ENCODE measurements at regions not wholly inside any gene's neighbourhood (a gene's known extent, or its start where the extent isn't known, plus 50 kb on each side); places are given as distances from the start of the nearest gene placed in this dataset.

DNA sequence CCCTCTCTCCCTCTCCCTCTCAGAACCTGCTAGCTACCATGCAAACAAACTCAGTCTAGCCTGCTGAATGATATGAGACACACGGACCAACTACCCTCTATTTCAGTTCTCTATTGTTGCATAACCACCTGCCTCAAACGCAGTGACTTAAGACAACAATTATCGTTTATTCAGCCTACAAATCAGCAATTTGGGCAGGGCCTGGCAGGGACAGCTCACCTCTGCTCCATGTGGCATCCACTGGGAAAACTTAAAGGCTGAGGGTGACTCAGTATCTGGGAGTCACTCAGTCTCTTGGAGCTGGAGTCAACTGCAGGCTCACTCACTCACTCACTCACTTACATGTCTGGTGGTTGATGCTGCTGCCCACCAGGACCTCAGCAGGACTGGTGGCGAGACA lies 121.3 kb downstream of the SEC16B start:
- TF ChIP-seq, protein P1, sequence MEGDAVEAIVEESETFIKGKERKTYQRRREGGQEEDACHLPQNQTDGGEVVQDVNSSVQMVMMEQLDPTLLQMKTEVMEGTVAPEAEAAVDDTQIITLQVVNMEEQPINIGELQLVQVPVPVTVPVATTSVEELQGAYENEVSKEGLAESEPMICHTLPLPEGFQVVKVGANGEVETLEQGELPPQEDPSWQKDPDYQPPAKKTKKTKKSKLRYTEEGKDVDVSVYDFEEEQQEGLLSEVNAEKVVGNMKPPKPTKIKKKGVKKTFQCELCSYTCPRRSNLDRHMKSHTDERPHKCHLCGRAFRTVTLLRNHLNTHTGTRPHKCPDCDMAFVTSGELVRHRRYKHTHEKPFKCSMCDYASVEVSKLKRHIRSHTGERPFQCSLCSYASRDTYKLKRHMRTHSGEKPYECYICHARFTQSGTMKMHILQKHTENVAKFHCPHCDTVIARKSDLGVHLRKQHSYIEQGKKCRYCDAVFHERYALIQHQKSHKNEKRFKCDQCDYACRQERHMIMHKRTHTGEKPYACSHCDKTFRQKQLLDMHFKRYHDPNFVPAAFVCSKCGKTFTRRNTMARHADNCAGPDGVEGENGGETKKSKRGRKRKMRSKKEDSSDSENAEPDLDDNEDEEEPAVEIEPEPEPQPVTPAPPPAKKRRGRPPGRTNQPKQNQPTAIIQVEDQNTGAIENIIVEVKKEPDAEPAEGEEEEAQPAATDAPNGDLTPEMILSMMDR (IDR thresholded peaks at IDR 0.05; ENCODE audit: low read depth, low read length, missing input control) = no peak
- TF ChIP-seq YY1 (IDR thresholded peaks at IDR 0.05) (no peak), RAD21 (IDR thresholded peaks at IDR 0.05) (no peak), RXRA (IDR thresholded peaks at IDR 0.05) (no peak), TAF1 (conservative IDR thresholded peaks at IDR 0.05) (no peak), HNF4A (conservative IDR thresholded peaks at IDR 0.05) (no peak), SP1 (IDR thresholded peaks at IDR 0.05) (no peak)
- TF ChIP-seq, protein P2, sequence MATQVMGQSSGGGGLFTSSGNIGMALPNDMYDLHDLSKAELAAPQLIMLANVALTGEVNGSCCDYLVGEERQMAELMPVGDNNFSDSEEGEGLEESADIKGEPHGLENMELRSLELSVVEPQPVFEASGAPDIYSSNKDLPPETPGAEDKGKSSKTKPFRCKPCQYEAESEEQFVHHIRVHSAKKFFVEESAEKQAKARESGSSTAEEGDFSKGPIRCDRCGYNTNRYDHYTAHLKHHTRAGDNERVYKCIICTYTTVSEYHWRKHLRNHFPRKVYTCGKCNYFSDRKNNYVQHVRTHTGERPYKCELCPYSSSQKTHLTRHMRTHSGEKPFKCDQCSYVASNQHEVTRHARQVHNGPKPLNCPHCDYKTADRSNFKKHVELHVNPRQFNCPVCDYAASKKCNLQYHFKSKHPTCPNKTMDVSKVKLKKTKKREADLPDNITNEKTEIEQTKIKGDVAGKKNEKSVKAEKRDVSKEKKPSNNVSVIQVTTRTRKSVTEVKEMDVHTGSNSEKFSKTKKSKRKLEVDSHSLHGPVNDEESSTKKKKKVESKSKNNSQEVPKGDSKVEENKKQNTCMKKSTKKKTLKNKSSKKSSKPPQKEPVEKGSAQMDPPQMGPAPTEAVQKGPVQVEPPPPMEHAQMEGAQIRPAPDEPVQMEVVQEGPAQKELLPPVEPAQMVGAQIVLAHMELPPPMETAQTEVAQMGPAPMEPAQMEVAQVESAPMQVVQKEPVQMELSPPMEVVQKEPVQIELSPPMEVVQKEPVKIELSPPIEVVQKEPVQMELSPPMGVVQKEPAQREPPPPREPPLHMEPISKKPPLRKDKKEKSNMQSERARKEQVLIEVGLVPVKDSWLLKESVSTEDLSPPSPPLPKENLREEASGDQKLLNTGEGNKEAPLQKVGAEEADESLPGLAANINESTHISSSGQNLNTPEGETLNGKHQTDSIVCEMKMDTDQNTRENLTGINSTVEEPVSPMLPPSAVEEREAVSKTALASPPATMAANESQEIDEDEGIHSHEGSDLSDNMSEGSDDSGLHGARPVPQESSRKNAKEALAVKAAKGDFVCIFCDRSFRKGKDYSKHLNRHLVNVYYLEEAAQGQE (IDR thresholded peaks at IDR 0.05) = no peak
- TF ChIP-seq, protein P3, sequence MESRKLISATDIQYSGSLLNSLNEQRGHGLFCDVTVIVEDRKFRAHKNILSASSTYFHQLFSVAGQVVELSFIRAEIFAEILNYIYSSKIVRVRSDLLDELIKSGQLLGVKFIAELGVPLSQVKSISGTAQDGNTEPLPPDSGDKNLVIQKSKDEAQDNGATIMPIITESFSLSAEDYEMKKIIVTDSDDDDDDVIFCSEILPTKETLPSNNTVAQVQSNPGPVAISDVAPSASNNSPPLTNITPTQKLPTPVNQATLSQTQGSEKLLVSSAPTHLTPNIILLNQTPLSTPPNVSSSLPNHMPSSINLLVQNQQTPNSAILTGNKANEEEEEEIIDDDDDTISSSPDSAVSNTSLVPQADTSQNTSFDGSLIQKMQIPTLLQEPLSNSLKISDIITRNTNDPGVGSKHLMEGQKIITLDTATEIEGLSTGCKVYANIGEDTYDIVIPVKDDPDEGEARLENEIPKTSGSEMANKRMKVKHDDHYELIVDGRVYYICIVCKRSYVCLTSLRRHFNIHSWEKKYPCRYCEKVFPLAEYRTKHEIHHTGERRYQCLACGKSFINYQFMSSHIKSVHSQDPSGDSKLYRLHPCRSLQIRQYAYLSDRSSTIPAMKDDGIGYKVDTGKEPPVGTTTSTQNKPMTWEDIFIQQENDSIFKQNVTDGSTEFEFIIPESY (IDR thresholded peaks at IDR 0.05) = no peak
- TF ChIP-seq, protein P4, sequence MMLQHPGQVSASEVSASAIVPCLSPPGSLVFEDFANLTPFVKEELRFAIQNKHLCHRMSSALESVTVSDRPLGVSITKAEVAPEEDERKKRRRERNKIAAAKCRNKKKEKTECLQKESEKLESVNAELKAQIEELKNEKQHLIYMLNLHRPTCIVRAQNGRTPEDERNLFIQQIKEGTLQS (IDR thresholded peaks at IDR 0.05) = no peak
